ENCODE measurements at regions not wholly inside any gene's neighbourhood (a gene's known extent, or its start where the extent isn't known, plus 50 kb on each side); places are given as distances from the start of the nearest gene placed in this dataset.

DNA sequence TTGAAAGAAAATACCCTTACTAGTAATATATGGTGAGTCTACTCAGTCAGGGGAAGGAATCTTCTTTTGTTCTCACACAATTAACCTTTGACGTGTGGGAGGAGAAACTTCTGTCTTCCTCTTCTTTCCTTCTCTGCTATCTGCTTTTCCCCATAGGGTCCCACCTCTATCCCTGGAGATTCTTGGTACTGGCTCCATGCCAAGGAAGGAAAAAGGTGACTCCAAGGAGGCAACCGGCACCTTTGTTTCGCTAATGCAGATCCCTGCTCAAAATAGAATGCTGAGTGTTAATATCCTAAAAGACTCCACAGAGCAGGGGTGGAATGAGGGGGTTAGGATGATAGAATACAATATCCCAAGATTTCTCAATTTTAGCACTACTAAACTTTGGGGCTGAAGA lies 116.7 kb downstream of the CD164 start:
- TF ChIP-seq POLR2A (IDR thresholded peaks at IDR 0.05; ENCODE audit: low read depth, low read length) (no peak), POLR2AphosphoS5 (IDR thresholded peaks at IDR 0.05; ENCODE audit: low read depth, low read length) (no peak), TAF1 (IDR thresholded peaks at IDR 0.05; ENCODE audit: low read depth, low read length) (no peak)

Measured in GM12891 (cell line).